PC-9 (cell line): ENCODE measurements at regions not wholly inside any gene's neighbourhood (a gene's known extent, or its start where the extent isn't known, plus 50 kb on each side); places are given as distances from the start of the nearest gene placed in this dataset.

Source experiments
- BruUV-seq: library from RNA; stranded (reverse); fragments of 400-500 nt; replicated peaks from 2 replicates; lab custom pipeline; 2021; lab: Mats Ljungman, UMichigan
- CTCF ChIA-PET: fragments of 300-600 bp; sonication (Branson Sonifier 250); formaldehyde crosslinking; loops from one replicate; lab custom pipeline; 2022; ENCODE audit warnings: antibody characterized with exemption; lab: Charles Lee
- POLR2A ChIA-PET: fragments of 300-600 bp; sonication (Branson Sonifier 250); formaldehyde crosslinking; loops from one replicate; lab custom pipeline; 2022; ENCODE audit warnings: antibody characterized with exemption; ENCODE audit not compliant: unreplicated experiment; lab: Charles Lee
- DNase-seq, 2 experiments: peaks; one replicate each; pipeline versions ENCODE4 v3.0.0 to v3.0.0-alpha.2; 2015 to 2022; ENCODE audit warnings: mixed read lengths in 1 of 2
- H2AFZ ChIP-seq: fragments of 200-600 bp; sonication (generic); 2 replicates; pipeline ENCODE4 v1.8.1; 2017; ENCODE audit warnings: antibody characterized with exemption
- H3F3A ChIP-seq: fragments of 200-600 bp; sonication (generic); 2 replicates; pipeline ENCODE4 v1.8.1; 2017; ENCODE audit warnings: antibody characterized with exemption, mild to moderate bottlenecking, low read depth; ENCODE audit not compliant: insufficient read depth
- H3K27ac ChIP-seq: fragments of 200-600 bp; sonication (generic); 2 replicates; pipeline ENCODE4 v1.6.1; 2016; ENCODE audit warnings: mixed run types
- H3K27me3 ChIP-seq: fragments of 200-600 bp; sonication (generic); 2 replicates; pipeline ENCODE4 v1.6.1; 2016; ENCODE audit warnings: low read depth, mixed run types; ENCODE audit not compliant: insufficient read depth
- H3K36me3 ChIP-seq: fragments of 200-600 bp; sonication (generic); 2 replicates; pipeline ENCODE4 v1.6.1; 2016; ENCODE audit warnings: low read depth, mixed run types
- H3K4me1 ChIP-seq: fragments of 200-600 bp; sonication (generic); replicated peaks from 2 replicates; pipeline ENCODE4 v1.6.1; 2016; ENCODE audit warnings: mixed run types; ENCODE audit not compliant: insufficient read depth
- H3K4me2 ChIP-seq: fragments of 200-600 bp; sonication (generic); 2 replicates; pipeline ENCODE4 v1.6.1; 2017; ENCODE audit warnings: mixed run types
- H3K4me3 ChIP-seq: fragments of 200-600 bp; sonication (generic); 2 replicates; pipeline ENCODE4 v1.6.1; 2016; ENCODE audit warnings: mixed run types
- H3K79me2 ChIP-seq: fragments of 200-600 bp; sonication (generic); 2 replicates; pipeline ENCODE4 v1.6.1; 2017; ENCODE audit warnings: low read depth, mixed run types
- H3K9me2 ChIP-seq: fragments of 200-600 bp; sonication (generic); 2 replicates; pipeline ENCODE4 v1.8.1; 2017; ENCODE audit warnings: mild to moderate bottlenecking; ENCODE audit not compliant: insufficient read depth
- H3K9me3 ChIP-seq: fragments of 200-600 bp; sonication (generic); 2 replicates; pipeline ENCODE4 v1.8.1; 2016; ENCODE audit warnings: low read depth; ENCODE audit not compliant: insufficient read depth
- H4K20me1 ChIP-seq: fragments of 200-600 bp; sonication (generic); 2 replicates; pipeline ENCODE4 v1.8.1; 2017; ENCODE audit not compliant: insufficient read depth
- EZH2 ChIP-seq: fragments of 200-600 bp; sonication (generic); IDR thresholded peaks from 2 replicates; pipeline ENCODE4 v1.8.0; 2017; ENCODE audit warnings: antibody characterized with exemption, low read depth
- intact Hi-C: fragments of 100-400 bp; cut with micrococcal nuclease; formaldehyde crosslinking; loops from one replicate; pipeline ENCODE4 v1.10.0; 2022; ENCODE audit not compliant: unreplicated experiment
- TF ChIP-seq, protein P1 (sequence below): fragments of 200-600 bp; sonication (generic); conservative IDR thresholded peaks from 2 replicates; pipeline ENCODE4 v1.6.1; 2017; ENCODE audit warnings: mixed run types, antibody characterized with exemption, mild to moderate bottlenecking, moderate library complexity

- Histone ChIP-seq H3K4me1 (no peaks in the 10 kb centered on the region), H3F3A (no peaks in the 10 kb centered on the region), H3K27me3 (no peaks in the 10 kb centered on the region), H3K36me3 (no peaks in the 10 kb centered on the region), H3K27ac (no peak overlapping the region), H3K4me3 (no peak overlapping the region), H2AFZ (no peak overlapping the region), H3K9me3 (no peaks in the 10 kb centered on the region), H3K4me2 (no peak overlapping the region), H3K79me2 (no peaks in the 10 kb centered on the region), H3K9me2 (no peaks in the 10 kb centered on the region), H4K20me1 (no peaks in the 10 kb centered on the region)
- ChIA-PET CTCF (no interaction called here), POLR2A (no interaction called here)
- DNase-seq, result no peak
- intact Hi-C loops, result no loop called here
- no peak for TF ChIP-seq EZH2
- TF ChIP-seq, protein P1, sequence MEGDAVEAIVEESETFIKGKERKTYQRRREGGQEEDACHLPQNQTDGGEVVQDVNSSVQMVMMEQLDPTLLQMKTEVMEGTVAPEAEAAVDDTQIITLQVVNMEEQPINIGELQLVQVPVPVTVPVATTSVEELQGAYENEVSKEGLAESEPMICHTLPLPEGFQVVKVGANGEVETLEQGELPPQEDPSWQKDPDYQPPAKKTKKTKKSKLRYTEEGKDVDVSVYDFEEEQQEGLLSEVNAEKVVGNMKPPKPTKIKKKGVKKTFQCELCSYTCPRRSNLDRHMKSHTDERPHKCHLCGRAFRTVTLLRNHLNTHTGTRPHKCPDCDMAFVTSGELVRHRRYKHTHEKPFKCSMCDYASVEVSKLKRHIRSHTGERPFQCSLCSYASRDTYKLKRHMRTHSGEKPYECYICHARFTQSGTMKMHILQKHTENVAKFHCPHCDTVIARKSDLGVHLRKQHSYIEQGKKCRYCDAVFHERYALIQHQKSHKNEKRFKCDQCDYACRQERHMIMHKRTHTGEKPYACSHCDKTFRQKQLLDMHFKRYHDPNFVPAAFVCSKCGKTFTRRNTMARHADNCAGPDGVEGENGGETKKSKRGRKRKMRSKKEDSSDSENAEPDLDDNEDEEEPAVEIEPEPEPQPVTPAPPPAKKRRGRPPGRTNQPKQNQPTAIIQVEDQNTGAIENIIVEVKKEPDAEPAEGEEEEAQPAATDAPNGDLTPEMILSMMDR, result no peak
- BruUV-seq, result no TSS peak
Measured at GRCh38 chr10:85098835-85099521, 770.6 kb downstream of the CCSER2 start.

DNA sequence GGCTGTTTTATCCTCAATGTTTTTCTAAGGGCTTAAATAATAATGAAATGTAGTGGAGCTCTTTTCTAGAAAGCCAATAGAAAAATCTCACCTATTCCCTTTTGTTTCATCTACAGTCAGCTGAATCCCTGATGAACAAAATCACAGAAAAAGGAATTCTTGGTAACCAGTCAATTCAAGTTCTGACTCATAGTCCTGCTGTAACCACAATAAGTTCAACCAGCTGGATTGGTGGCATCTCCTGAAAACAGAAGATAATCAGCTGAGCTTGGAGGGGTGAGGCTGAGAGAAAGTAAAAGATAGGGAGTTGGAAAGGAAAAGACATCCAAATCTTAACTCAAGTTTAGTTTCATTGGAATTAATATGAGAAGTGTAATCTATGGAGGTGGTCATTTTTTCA lies 772.1 kb downstream of the CCSER2 start:
- Histone ChIP-seq H2AFZ (no peak overlapping the region), H3K9me3 (no peaks in the 10 kb centered on the region), H4K20me1 (no peaks in the 10 kb centered on the region), H3K27me3 (no peaks in the 10 kb centered on the region), H3K27ac (no peak overlapping the region), H3K79me2 (no peaks in the 10 kb centered on the region), H3K9me2 (no peaks in the 10 kb centered on the region), H3F3A (no peaks in the 10 kb centered on the region), H3K4me3 (no peak overlapping the region), H3K36me3 (no peaks in the 10 kb centered on the region), H3K4me2 (no peak overlapping the region), H3K4me1 (no peaks in the 10 kb centered on the region)
- DNase-seq, result no peak
- no peak for TF ChIP-seq EZH2
- TF ChIP-seq, protein P1, result no peak
- POLR2A ChIA-PET, result no interaction called here
- intact Hi-C loops, result no loop called here
- no TSS peak for BruUV-seq
- CTCF ChIA-PET, result no interaction called here

DNA sequence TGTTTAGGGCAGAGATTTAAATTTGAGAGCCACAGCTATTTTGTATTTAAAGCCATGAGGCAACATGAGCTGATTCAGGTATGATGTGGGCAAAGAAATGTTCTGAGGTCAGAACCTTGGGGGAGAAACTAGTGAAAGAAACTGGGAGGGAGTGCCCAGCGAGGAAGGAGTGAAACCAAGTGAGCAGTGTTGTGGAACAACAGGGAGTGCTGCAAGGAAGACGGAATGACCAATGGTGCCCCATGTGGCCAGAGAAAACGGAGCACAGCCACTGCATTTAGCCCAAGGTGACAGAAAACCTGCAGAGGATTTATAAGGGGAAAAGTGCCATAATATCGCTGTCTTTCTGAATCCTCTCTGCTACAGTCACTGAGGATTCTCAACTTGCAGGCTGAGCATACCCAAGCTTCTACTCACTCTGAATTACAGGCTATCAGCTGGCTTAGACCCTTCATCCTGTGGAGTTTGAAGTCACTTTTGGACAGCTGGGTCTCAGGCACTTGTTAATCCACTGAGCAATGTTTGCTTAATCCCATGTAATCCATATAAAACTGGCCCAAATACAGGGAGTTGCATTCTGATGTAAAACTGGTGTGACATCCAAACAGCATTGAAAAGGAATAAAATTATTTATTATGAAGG lies 777.3 kb downstream of the CCSER2 start:
- ChIA-PET POLR2A (no interaction called here), CTCF (no interaction called here)
- BruUV-seq, result no TSS peak
- DNase-seq, result no peak
- no peaks in the 10 kb centered on the region for H3K79me2 ChIP-seq
- H2AFZ ChIP-seq, result no peak overlapping the region
- no peak for TF ChIP-seq EZH2
- TF ChIP-seq, protein P1, result no peak
- H3K4me1 ChIP-seq, result no peaks in the 10 kb centered on the region
- no peak overlapping the region for H3K4me3 ChIP-seq
- intact Hi-C loops, result no loop called here
- no peaks in the 10 kb centered on the region for H4K20me1 ChIP-seq
- no peaks in the 10 kb centered on the region for H3F3A ChIP-seq
- H3K27ac ChIP-seq, result no peak overlapping the region
- H3K36me3 ChIP-seq, result no peaks in the 10 kb centered on the region
- no peaks in the 10 kb centered on the region for H3K27me3 ChIP-seq
- H3K4me2 ChIP-seq, result no peak overlapping the region
- H3K9me2 ChIP-seq, result no peaks in the 10 kb centered on the region
- no peaks in the 10 kb centered on the region for H3K9me3 ChIP-seq
